HG03558 (cell line): ENCODE measurements at regions not wholly inside any gene's neighbourhood (a gene's known extent, or its start where the extent isn't known, plus 50 kb on each side); places are given as distances from the start of the nearest gene placed in this dataset.
"Not testable (repeated sequence)": the region's sequence is repeated elsewhere in the genome, so short reads cannot be mapped to it uniquely, and the experiment has no call there.

Experiments used
- ATAC-seq: cut with Tn5 transposase; IDR thresholded peaks from one replicate; pipeline ENCODE4 v1.9.1; 2021; ENCODE audit warnings: moderate number of reproducible peaks; ENCODE audit not compliant: unreplicated experiment; ENCODE audit errors: extremely low read depth

DNA sequence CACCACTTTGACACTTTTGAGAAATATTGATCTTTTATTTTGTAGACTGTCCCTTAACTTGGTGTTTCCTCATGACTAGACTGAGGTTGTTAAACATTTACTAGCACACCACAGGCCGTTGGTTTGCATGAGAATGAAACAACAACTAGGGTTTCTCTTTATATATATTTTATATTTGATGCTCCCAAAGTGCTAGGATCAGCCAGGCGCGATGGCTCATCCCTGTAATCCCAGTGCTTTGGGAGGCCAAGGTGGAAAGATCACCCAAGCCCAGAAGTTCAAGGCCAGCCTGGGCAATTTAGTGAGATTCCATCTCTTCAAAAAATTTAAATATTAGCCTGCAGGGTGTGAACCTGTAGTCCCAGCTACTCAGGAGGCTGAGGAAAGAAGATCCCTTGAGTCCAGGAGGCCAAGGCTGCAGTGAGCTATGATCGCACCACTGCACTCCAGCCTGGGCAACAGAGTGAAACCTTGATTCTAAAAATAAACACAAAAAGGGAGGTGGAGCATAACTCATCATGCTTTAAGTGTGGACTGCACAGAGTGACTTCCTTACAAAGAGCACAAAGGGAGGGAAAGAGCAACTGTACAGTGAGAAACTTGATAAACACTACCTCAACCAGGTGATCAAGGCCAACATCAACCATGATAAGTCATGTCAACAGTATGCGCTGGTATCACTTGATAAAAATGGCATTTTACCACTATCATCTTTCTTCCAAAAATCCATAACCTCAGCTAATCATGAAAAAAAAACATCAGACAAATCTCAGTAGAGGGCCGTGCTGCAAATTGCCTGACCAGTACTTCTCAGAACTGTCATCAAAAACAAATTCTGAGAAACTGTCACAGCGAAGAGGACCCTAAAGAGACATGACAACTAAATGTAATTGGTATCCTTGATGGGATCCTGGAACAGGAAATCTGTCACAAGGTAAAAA is 72.8 kb upstream of the ATF7IP2 start:
- ATAC-seq = peak; percentile 73

DNA sequence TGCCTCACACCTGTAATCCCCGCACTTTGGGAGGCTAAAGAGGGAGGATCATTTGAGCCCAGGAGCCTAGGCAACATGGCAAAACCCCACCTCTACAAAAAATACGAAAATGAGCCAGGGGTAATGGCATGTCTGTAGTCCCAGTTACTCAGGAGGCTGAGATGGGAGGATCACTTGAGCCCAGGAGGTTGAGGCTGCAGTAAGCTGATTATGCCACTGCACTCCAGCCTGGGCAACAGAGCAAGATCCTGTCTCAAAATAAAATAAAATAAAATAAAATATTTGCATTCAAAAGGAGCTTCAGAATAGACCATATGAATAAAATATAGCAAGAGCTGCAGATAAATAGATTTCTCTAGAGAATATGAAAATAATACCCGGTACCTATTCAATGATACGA is 71.5 kb upstream of the ATF7IP2 start:
- no peak for ATAC-seq

DNA sequence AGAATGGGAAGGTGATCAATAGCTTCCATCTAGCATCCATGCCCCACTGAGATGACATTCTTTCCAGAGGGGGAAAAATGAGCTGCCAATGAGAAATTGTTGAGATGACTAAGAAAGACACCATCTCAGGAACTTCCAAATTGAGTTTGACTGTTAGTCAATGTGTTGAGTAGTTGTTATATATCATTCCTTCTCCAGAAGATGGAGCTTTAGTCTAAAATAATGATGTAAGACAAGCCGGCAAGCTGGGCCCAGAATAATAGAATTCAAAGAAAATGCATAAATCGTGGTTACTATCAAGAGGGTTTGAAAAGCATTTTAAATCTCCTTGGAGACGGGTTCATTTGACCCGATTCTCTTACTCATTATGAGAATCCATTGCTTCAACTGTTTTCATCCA is 71.0 kb upstream of the ATF7IP2 start:
- ATAC-seq = no peak

DNA sequence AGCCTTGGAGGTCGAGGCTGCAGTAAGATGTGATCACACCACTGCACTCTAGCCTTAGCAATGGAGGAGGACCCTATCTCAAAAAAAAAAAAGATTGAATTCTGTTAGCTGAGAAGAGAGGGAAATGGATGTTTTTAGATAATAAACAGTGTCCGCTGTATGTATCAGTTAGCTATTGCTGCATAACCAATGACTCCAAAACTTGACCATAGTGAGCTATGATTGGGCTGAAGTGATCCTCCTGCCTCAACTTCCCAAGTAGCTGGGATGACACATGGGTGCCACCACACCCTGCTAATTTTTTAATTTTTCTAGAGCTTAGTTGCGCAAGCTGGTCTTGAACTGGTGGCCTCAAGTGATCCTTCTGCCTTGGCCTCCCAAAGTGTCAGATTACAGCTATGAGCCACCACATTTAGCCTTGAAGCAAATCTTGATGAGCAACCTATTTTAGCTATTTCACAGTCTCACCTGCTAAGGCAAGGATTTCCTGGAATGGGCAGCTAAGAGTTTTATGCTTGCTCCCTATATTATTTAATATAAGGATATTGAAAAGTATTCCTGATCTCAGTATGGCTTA is 68.3 kb upstream of the ATF7IP2 start:
- ATAC-seq = no peak

DNA sequence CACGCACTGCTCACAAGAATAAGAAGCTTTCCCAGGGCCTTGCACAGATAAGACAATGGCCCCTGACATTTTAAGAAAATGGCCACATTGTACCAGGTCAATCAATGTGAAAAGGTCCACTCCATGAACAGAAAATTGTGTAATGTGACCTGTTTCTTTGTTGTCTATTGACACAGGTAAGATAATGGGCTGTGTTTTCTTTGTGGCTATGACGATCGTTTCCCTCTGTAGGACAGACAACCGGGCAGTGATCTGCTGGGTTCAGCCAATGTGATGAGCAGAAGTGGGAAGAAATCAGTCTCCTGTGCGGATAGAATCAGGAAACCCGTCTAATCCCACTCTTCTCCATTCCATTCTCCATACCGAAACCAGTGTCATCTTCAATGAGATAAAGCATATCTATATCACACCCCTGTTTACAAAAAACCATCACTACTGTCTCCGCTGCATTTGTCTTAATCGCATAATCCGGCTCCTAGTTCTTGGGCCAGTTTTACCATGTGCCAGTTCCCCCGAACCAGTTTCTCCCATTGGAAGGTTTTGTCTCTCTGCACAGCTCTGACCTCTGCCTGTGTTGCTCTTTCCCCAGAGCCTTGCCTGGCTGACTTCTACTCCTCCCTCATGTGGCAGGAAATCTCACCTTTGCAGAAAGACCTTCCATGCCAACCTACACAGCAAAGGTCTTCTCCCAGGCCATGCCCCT is 66.9 kb upstream of the ATF7IP2 start:
- ATAC-seq = no peak

DNA sequence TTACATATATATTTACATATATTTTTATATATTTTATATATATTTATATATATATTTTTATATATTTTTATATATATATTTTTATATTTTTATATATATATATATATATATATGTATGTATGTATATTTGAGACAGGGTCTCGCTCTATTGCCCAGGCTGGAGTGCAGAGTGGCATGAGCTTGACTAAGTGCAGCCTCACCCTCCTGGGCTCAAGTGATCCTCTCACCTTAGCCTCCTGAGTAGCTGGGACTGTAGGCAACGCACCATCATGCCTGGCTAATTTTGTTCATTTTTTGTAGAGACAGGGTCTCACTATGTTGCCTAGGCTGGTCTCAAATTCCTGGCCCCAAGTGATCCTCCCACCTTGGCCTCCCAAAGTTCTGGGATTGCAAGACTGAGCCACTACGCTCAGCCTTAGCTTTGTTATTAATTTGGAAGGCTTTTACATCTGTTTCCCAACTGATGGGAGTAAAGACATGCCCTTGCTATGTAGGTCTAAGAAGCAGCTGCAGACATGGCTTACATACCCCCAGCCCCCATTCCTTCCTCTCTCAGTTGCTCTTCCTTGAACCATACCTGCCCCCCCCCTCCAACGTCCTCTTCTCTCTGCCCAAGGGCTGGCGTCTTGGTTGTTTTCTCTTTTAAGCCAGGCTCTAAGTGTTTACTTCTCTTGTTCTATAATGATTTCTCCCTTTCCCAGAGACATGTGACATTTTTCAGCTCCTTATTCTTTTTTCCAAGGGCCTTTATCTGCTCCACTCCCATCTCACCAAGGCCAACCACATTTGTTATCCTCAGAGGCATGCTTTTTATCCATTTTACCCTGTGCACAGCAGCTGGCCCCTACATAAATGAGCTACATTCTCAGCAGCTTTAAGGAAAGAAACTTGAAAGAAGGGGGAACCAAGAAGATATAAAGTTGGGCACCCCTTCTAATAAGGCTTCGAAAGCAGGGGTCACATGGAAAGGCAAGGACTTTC is 64.2 kb upstream of the ATF7IP2 start:
- ATAC-seq = no peak

DNA sequence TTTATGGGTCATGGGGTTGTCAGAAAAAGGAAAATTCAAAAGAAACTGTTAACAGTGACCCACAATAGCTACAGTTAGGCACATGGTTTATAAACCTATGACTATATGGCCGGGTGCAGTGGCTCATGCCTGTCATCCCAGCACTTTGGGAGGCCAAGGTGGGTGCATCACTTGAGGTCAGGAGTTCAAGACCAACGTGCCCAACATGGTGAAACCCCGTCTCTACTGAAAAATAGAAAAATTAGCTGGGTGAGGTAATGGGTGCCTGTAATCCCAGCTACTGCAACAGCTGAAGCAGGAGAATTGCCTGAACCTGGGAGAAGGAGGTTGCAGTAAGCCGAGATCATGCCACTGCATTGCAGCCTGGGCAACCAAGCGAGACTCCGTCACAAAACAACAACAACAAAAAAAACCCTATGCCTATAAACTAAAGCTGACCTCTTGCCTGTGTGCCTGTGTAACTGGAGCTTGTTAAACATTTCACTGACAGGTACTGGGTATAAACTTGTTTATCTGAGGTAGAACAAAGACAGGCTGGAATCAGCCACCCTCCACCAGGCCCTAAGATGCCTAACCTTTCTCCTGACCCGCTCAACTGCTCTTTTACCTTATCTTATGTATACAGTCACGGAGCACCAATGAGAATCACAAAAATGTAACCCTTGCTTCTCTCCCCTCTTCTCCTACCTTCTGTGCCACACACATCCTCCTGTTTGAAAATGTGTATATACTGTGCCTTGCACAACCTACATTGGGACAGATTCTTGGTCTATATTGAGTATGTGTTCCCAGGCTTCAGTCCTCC is 62.9 kb upstream of the ATF7IP2 start:
- no peak for ATAC-seq

DNA sequence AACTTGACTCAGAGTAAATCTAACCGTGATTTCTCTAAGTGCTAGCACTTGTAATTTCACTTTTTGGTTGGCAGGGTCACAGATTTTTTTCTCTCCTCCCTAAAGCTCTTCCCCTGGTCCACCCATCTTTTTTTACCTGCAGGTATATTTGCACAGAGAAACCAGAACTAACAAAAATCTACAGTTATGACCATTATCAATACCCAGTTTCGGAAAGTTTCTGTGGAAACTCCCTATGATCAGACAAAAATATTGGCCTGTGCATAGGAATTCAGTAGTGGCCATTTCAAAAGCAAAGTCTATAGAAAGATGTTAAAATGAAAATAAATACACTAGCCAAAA is 62.4 kb upstream of the ATF7IP2 start:
- no peak for ATAC-seq

DNA sequence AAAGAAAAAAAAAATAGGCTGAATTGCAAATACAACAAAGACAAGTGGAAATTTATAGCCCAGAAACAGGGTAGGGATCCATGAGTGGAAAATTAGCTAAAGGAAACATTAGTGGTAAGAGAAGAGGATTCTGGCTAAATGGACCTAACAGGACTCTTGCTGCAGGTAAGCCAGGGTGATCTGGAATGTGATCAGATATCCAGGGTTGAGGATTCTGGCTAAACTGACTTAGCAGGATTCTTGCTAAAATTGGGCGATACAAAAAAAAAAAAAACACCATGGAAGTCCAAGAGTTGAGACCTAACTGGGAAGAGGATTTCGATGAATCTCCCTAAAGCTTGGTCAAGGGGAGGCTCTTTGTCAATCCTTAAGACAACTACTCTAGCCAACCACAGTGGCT is 61.7 kb upstream of the ATF7IP2 start:
- no peak for ATAC-seq

DNA sequence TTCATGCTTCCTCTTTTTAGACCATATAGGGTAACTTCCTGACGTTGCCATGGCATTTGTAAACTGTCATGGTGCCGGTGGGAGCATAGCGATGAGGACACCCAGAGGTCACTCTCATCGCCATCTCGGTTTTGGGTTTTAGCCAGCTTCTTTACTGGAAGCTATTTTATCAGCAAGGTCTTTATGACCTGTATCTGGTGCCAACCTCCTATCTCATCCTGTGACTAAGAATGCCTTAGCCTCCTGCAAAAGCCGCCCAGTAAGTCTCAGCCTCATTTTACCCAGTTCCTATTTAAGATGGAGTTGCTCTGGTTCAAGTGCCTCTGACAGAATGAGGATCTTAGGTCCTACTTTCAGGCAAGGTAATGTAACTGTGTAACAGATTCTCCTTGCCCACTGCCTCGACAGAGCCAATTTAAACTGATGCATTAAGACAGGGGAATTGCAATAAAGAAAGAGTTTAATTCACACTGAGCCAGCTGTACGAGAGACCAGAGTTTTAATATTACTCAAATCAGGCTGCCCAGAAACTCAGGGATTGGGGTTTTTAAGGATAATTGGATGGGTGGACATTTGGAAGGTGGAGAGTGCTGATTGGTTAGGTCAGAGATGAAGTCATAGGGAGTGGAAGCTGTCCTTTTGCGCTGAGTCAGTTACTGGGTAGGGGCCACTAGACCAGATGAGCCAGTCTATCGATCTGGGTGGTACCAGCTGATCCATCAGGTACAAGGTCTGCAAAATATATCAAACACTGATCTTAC is 59.9 kb upstream of the ATF7IP2 start:
- no peak for ATAC-seq

DNA sequence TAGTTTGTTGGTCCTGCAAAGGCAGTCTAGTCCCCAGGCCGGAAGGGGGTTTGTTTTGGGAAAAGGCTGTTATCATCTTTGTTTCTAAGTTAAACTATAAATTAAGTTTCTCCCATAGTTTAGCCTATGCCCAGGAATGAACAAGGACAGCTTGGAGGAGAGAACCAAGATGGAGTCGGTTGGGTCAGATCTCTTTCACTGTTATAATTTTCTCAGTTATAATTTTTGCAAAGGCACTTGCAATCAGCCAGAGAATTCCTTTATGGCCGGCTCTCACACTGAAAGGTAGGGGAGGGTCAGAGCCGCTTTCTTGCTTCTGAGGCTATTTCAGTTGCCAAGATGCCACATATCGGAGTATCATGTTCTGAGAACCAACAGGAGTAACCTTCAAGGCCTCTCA is 59.2 kb upstream of the ATF7IP2 start:
- ATAC-seq = no peak

DNA sequence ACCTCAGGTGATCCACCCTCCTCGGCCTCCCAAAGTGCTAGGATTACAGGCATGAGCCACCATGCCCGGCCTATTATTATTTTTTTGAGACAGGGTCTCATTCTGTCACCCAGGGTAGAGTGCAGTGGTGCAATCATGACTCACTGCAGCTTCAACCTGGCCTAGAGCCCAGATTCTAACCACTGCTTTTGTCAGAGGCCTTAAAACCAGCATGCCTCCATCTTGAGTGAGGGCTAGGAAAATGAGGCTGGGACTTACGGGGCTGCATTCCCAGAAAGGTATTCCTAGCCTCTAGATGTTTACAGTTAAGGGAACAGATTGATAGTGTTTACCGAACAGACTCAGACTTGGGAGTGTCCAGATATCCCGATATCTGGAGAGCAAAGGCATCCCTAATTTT is 57.6 kb upstream of the ATF7IP2 start:
- not testable (repeated sequence) for ATAC-seq

DNA sequence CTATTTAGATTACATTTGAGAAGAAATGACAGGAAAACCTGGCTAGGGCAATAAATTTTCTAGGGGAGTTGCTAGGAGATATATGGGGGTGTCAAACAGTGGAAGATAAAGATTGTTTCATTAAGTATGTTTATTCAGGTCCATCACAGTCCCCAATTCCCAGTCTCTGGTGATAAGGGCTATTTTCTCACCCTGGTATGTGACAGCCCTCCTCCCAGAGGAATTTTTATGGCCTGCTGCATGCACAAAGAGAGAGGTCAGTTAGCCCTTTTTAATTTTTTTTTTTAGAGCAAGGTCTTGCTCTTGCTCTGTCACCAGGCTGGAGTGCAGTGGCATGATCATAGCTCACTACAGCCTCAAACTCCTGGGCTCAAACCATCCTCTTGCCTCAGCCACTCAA is 53.6 kb upstream of the ATF7IP2 start:
- ATAC-seq = no peak

DNA sequence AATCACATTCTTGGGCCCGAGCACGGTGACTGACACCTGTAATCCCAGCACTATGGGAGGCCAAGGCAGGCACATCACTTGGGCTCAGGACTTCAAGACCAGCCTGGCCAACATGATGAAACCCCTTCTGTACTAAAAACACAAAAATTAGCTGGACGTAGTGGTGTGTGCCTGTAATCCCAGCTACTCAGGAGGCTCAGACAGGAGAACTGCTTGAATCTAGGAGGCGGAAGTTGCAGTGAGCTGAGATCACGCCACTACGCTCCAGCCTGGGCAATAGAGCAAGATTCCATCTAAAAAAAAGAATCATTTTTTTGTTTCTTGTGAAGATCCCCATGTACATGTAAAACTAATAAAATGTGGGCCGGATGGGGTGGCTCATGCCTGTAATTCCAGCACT is 53.1 kb upstream of the ATF7IP2 start:
- ATAC-seq = no peak

DNA sequence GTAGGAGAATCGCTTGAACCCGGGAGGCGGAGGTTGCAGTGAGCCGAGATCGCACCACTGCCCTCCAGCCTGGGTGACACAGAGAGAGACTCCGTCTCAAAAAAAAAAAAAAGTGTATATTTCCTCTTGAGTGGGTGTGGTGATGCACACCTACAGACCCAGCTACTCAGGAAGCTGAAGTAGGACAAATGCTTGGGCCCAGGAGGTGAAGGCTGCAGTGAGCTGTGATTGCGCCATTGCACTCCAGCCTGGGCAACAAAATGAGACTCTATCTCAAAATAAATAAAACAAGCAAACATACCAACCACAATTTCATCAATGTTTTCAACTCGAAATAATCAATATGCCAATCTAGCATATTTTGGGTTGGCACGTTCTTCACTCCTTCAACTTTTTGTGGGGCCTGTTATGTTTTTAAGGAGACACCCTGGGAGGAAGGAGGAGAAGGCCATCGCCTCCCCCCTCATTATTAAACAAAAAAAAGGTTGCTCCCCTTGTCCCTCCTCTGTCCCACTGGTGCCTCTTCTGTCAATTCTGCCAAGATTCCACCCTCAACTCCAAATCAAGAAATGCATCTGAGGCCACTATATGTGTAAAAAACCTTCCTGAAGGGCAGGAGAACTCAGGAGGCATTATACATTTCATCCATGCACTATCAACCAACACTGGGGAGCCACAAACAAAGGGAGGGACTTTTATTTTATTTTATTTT is 52.4 kb upstream of the ATF7IP2 start:
- no peak for ATAC-seq

DNA sequence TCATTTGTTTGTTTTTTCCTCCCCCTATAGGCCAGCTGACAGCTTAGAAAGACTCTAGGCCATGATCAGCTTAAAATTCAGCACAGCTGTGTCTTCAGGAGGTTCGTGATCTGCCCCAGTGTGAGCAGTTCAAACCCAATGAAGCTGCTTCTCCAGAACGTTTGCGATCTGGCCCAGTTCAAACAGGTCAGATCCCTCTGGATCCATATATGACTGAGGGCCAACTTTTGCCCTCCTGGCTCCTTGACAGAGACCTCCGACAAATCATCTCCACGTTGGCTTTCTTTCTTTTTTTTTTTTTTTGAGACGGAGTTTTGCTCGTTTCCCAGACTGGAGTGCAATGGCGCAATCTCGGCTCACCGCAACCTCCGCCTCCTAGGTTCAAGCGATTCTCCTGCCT is 50.2 kb upstream of the ATF7IP2 start:
- ATAC-seq = no peak
